ENCODE measurements at regions not wholly inside any gene's neighbourhood (a gene's known extent, or its start where the extent isn't known, plus 50 kb on each side); places are given as distances from the start of the nearest gene placed in this dataset.
A peak's percentile ranks its signal among the peaks of the same experiment; 100 is the strongest.
"Not testable (repeated sequence)": the region's sequence is repeated elsewhere in the genome, so short reads cannot be mapped to it uniquely, and the experiment has no call there.

- no peak for DNase-seq (ENCODE audit: low read depth)
Measured at GRCh38 chr10:107557916-107558315, 393.4 kb upstream of the SORCS1 start.

GRCh38 chr10:107554333-107554732, 389.8 kb upstream of the SORCS1 start:
- no peak for DNase-seq (ENCODE audit: low read depth)

- DNase-seq (ENCODE audit: low read depth): peak; percentile 23
Measured at GRCh38 chr10:107553470-107553869, 389.0 kb upstream of the SORCS1 start.

GRCh38 chr10:107552963-107553362, 388.5 kb upstream of the SORCS1 start:
- no peak for DNase-seq (ENCODE audit: low read depth)

GRCh38 chr10:107548301-107548700, 383.8 kb upstream of the SORCS1 start:
- DNase-seq (ENCODE audit: low read depth): no peak

GRCh38 chr10:107546986-107547385, 382.5 kb upstream of the SORCS1 start:
- peak; percentile 12 for DNase-seq (ENCODE audit: low read depth)

- DNase-seq (ENCODE audit: low read depth): peak; percentile 87
Measured at GRCh38 chr10:107546284-107546683, 381.8 kb upstream of the SORCS1 start.

GRCh38 chr10:107545717-107546116, 381.2 kb upstream of the SORCS1 start:
- DNase-seq (ENCODE audit: low read depth): no peak

- no peak for DNase-seq (ENCODE audit: low read depth)
Measured at GRCh38 chr10:107544706-107545520, 380.4 kb upstream of the SORCS1 start.

GRCh38 chr10:107542607-107543006, 378.1 kb upstream of the SORCS1 start:
- DNase-seq (ENCODE audit: low read depth): no peak

- no peak for DNase-seq (ENCODE audit: low read depth)
Measured at GRCh38 chr10:107542016-107542415, 377.5 kb upstream of the SORCS1 start.

GRCh38 chr10:107540981-107541380, 376.5 kb upstream of the SORCS1 start:
- peak; percentile 4 for DNase-seq (ENCODE audit: low read depth)

- no peak for DNase-seq (ENCODE audit: low read depth)
Measured at GRCh38 chr10:107529350-107529749, 364.8 kb upstream of the SORCS1 start.

GRCh38 chr10:107520348-107520747, 355.8 kb upstream of the SORCS1 start:
- no peak for DNase-seq (ENCODE audit: low read depth)

- no peak for DNase-seq (ENCODE audit: low read depth)
Measured at GRCh38 chr10:107517811-107518210, 353.3 kb upstream of the SORCS1 start.

GRCh38 chr10:107516349-107516748, 351.8 kb upstream of the SORCS1 start:
- no peak for DNase-seq (ENCODE audit: low read depth)

- not testable (repeated sequence) for DNase-seq (ENCODE audit: low read depth)
Measured at GRCh38 chr10:107504011-107504410, 339.5 kb upstream of the SORCS1 start.

- DNase-seq (ENCODE audit: low read depth): no peak
Measured at GRCh38 chr10:107502229-107502985, 337.9 kb upstream of the SORCS1 start.

- DNase-seq (ENCODE audit: low read depth): no peak
Measured at GRCh38 chr10:107498983-107499382, 334.5 kb upstream of the SORCS1 start.

- DNase-seq (ENCODE audit: low read depth): no peak
Measured at GRCh38 chr10:107497024-107497423, 332.5 kb upstream of the SORCS1 start.

- no peak for DNase-seq (ENCODE audit: low read depth)
Measured at GRCh38 chr10:107496594-107496993, 332.1 kb upstream of the SORCS1 start.

GRCh38 chr10:107492389-107492788, 327.9 kb upstream of the SORCS1 start:
- DNase-seq (ENCODE audit: low read depth): no peak

GRCh38 chr10:107490389-107490788, 325.9 kb upstream of the SORCS1 start:
- DNase-seq (ENCODE audit: low read depth): no peak

Measured in HT1080 (cell line).